Lung microvascular endothelial cell (primary cell): ENCODE measurements at regions not wholly inside any gene's neighbourhood (a gene's known extent, or its start where the extent isn't known, plus 50 kb on each side); places are given as distances from the start of the nearest gene placed in this dataset.

Experiments
- DNase-seq, 2 donors: peaks; one replicate each; pipeline versions ENCODE4 v3.0.0 to v3.0.0-alpha.2; 2010; ENCODE audit warnings: low read depth in 2 of 2

- DNase-seq, result no peak
Observed at GRCh38 chr3:80521081-80521480, 753.3 kb upstream of the ROBO1 start.

GRCh38 chr3:80519436-80519835 is 751.6 kb upstream of the ROBO1 start:
- no peak for DNase-seq

GRCh38 chr3:80496452-80496851 is 728.7 kb upstream of the ROBO1 start:
- no peak for DNase-seq

GRCh38 chr3:80492162-80492561 is 724.4 kb upstream of the ROBO1 start:
- DNase-seq, result no peak

GRCh38 chr3:80472961-80473360 is 705.2 kb upstream of the ROBO1 start:
- DNase-seq, result no peak

GRCh38 chr3:80472459-80472858 is 704.7 kb upstream of the ROBO1 start:
- no peak for DNase-seq

GRCh38 chr3:80470433-80470832 is 702.6 kb upstream of the ROBO1 start:
- no peak for DNase-seq

- DNase-seq, result no peak
Observed at GRCh38 chr3:80465746-80466145, 697.9 kb upstream of the ROBO1 start.

GRCh38 chr3:80451393-80451792 is 683.6 kb upstream of the ROBO1 start:
- no peak for DNase-seq

GRCh38 chr3:80445641-80446040 is 677.8 kb upstream of the ROBO1 start:
- DNase-seq, result no peak

GRCh38 chr3:80445053-80445452 is 677.3 kb upstream of the ROBO1 start:
- no peak for DNase-seq

- no peak for DNase-seq
Observed at GRCh38 chr3:80439490-80439889, 671.7 kb upstream of the ROBO1 start.

GRCh38 chr3:80434366-80434765 is 666.6 kb upstream of the ROBO1 start:
- no peak for DNase-seq

- DNase-seq, result peak in 1 of 2 donors; percentile 57
Observed at GRCh38 chr3:80424951-80425350, 657.2 kb upstream of the ROBO1 start.

- DNase-seq, result no peak
Observed at GRCh38 chr3:80408030-80408721, 640.4 kb upstream of the ROBO1 start.

GRCh38 chr3:80405618-80406017 is 637.8 kb upstream of the ROBO1 start:
- DNase-seq, result no peak

GRCh38 chr3:80395023-80395422 is 627.2 kb upstream of the ROBO1 start:
- DNase-seq, result no peak

GRCh38 chr3:80391573-80391972 is 623.8 kb upstream of the ROBO1 start:
- no peak for DNase-seq

- no peak for DNase-seq
Observed at GRCh38 chr3:80384811-80385210, 617.0 kb upstream of the ROBO1 start.

GRCh38 chr3:80374423-80374822 is 606.6 kb upstream of the ROBO1 start:
- DNase-seq, result no peak

- DNase-seq, result no peak
Observed at GRCh38 chr3:80368616-80369015, 600.8 kb upstream of the ROBO1 start.

- no peak for DNase-seq
Observed at GRCh38 chr3:80366808-80367548, 599.2 kb upstream of the ROBO1 start.

- DNase-seq, result no peak
Observed at GRCh38 chr3:80357761-80358160, 590.0 kb upstream of the ROBO1 start.
